ENCODE measurements at regions not wholly inside any gene's neighbourhood (a gene's known extent, or its start where the extent isn't known, plus 50 kb on each side); places are given as distances from the start of the nearest gene placed in this dataset.

DNA sequence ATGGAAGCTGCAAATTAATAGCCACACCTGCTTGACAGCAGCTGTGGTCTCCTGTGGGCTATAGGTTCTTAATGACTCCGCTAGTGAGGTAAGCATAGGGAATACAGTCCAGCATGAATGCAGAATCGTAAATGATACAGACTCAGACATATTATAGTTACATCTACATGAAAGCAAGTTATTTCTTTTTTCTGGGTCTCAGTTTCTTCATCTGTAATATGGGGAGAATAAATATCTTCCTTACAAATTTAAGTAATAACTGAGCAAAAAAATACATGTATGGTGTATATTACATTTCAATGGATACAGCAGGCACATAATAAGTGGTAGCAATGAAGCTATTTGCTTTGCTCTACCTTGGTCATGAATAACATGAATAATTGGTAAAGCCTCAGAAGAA, 245.9 kb upstream of the RHOBTB1 start:
- no peak for TF ChIP-seq ZFX (IDR thresholded peaks at IDR 0.05)
- no peak for TF ChIP-seq CTCF (conservative IDR thresholded peaks at IDR 0.05)
- no peak overlapping the region for H3K27ac ChIP-seq

- H3K27ac ChIP-seq = no peak overlapping the region
- no peak for TF ChIP-seq CTCF (conservative IDR thresholded peaks at IDR 0.05)
- no peak for TF ChIP-seq ZFX (IDR thresholded peaks at IDR 0.05)
These were observed 244.7 kb upstream of the RHOBTB1 start for GRCh38 chr10:61188691-61189090.

DNA sequence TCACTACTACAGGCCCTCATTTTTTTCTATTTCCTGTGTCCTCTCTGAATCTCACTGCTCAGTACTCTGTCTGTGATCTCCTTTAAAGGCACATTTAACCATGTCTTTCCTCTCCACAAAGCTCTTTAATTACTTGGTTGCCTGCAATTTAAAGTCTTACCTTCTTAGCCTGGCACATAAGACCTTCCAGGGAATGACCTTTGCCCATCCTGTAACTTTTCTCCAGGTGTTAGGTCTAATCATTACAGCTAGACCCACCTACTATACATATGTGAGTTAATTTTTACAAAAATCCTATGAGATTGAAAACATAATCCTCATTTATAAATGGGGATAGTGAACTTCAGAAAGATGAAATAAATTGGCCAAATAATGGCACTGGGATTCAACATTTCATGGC, 244.1 kb upstream of the RHOBTB1 start:
- TF ChIP-seq CTCF (conservative IDR thresholded peaks at IDR 0.05) (no peak), ZFX (IDR thresholded peaks at IDR 0.05) (no peak)

DNA sequence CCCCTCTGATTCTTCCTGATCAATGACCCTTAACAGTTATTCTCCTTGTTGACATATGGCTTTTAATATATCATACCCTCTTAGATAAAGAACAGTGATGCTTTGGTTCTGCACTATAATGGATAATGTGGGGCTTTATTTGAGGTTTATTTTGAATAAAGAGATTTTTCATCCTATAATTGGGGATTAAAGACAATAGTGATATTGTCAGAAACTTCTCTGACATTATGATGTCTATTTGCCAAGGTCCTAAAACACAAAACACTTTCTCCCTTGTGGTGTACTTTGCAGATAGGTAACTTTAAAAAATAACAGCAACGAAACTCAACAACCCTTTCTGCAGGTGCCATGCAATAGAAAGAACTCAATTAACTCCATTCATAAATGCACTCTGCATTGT, 243.6 kb upstream of the RHOBTB1 start:
- no peak overlapping the region for H3K27ac ChIP-seq
- TF ChIP-seq ZFX (IDR thresholded peaks at IDR 0.05) = no peak
- TF ChIP-seq CTCF (conservative IDR thresholded peaks at IDR 0.05) = no peak

More for the DNA sequence above, 244.1 kb upstream of the RHOBTB1 start:
- no peak overlapping the region for H3K27ac ChIP-seq

DNA sequence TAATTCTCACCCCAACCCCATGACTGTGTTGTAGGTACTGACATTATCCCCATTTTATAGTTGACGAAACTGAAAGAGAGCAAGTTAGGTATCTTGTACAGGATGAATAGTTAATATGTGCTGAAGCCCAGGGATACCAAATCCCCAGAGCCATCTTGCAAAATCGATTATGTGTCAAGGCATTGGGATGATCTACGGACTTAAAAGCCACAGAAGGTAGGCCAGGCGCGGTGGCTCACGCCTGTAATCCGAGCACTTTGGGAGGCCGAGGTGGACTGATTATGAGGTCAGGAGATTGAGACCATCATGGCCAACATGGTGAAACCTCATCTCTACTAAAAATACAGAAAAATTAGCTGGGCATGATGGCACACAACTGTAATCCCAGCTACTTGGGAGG, 242.4 kb upstream of the RHOBTB1 start:
- no peak overlapping the region for H3K27ac ChIP-seq
- no peak for TF ChIP-seq CTCF (conservative IDR thresholded peaks at IDR 0.05)
- TF ChIP-seq ZFX (IDR thresholded peaks at IDR 0.05) = no peak

DNA sequence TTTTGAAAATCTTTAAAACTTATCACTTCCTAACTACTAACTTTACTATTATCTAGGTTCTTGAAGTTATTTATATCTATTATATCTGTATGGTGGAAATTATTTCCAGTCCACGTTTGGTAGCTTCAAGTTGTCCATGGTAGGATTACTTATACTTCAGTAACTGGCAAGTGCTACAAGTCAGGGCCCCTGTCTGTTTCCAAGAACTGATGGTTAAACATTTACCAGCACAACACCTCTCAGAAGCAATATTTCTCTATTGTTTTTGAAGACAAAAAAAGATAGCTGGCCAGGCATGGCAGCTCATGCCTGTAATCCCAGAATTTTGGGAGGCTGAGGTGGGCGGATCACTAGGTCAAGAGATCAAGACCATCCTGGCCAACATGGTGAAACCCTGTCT, 240.4 kb upstream of the RHOBTB1 start:
- no peak for TF ChIP-seq ZFX (IDR thresholded peaks at IDR 0.05)
- TF ChIP-seq CTCF (conservative IDR thresholded peaks at IDR 0.05) = no peak

GRCh38 chr10:61183967-61184366, 240.0 kb upstream of the RHOBTB1 start:
- H3K27ac ChIP-seq = no peak overlapping the region
- TF ChIP-seq CTCF (conservative IDR thresholded peaks at IDR 0.05) = no peak
- TF ChIP-seq ZFX (IDR thresholded peaks at IDR 0.05) = no peak

More for the DNA sequence above, 240.4 kb upstream of the RHOBTB1 start:
- no peak overlapping the region for H3K27ac ChIP-seq
